ENCODE measurements at regions not wholly inside any gene's neighbourhood (a gene's known extent, or its start where the extent isn't known, plus 50 kb on each side); places are given as distances from the start of the nearest gene placed in this dataset.

GRCh38 chr7:54964136-54964535 is 54.7 kb upstream of the EGFR start:
- no peak for DNase-seq

DNA sequence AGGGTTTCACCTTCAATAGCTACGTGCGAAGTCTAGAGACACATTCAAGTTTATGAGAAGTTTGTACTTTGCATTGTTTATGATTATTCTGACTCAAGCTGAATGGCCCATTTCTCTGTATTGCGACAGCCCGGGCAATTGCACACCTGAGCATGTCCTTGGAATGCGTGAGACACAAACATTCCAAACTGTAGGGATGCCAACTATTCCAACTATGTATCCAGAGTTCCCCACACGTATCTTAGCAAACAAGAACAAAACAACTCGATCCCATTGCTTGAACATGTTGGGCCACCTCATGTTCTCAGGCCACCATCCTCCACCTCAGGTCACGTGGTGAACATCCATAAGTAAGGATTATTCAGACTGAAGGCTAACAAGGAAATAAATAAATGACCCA is 51.4 kb upstream of the EGFR start:
- no peak for DNase-seq

GRCh38 chr7:54968018-54968417 is 50.8 kb upstream of the EGFR start:
- no peak for DNase-seq

All from NCI-H2171 (cell line).